DND-41 (cell line): ENCODE measurements at regions not wholly inside any gene's neighbourhood (a gene's known extent, or its start where the extent isn't known, plus 50 kb on each side); places are given as distances from the start of the nearest gene placed in this dataset.

ENCODE experiments used
- EZH2 ChIP-seq: IDR thresholded peaks from 3 replicates; pipeline ENCODE4 v1.6.1; 2012; ENCODE audit warnings: borderline replicate concordance, low read depth, mild to moderate bottlenecking, moderate library complexity, low read length, inconsistent platforms; ENCODE audit not compliant: severe bottlenecking
- TF ChIP-seq, protein P1 (sequence below): IDR thresholded peaks from 2 replicates; pipeline ENCODE4 v1.5.1; 2012; ENCODE audit warnings: borderline replicate concordance, low read length, moderate library complexity, mild to moderate bottlenecking; ENCODE audit not compliant: poor library complexity, severe bottlenecking; ENCODE audit errors: extremely low read depth

DNA sequence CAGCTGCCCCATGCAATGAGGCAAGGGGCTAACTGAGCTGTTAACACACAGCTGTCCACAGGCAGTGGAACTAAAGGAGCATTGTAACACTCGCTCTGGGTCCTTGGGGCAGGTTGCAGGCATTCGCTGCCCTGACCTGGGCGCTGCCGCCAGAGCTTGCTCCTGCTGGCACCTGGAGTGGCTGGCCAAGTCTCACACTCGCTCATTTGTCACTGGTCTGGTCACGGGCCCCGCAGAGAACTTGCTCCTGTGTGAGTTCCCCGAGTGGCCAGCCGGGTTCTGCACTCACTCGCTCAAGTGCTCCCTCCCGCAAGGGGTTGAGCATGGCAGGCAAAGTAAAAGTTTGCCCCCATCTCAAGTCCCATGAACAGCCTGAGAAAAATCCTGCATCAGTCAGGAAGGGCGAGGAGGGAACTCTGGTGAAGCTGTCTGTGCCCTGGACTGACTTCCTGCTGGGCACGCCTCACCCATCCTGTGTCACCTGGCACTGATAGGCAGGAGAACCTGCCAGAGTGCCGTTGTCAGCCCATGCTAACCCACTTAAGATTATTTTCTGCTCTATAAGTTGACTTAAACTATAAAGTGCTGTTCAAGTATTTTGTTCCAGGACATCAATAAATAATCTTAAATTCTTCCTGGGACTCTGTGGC, 934.8 kb upstream of the GYPC start:
- TF ChIP-seq, protein P1, sequence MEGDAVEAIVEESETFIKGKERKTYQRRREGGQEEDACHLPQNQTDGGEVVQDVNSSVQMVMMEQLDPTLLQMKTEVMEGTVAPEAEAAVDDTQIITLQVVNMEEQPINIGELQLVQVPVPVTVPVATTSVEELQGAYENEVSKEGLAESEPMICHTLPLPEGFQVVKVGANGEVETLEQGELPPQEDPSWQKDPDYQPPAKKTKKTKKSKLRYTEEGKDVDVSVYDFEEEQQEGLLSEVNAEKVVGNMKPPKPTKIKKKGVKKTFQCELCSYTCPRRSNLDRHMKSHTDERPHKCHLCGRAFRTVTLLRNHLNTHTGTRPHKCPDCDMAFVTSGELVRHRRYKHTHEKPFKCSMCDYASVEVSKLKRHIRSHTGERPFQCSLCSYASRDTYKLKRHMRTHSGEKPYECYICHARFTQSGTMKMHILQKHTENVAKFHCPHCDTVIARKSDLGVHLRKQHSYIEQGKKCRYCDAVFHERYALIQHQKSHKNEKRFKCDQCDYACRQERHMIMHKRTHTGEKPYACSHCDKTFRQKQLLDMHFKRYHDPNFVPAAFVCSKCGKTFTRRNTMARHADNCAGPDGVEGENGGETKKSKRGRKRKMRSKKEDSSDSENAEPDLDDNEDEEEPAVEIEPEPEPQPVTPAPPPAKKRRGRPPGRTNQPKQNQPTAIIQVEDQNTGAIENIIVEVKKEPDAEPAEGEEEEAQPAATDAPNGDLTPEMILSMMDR, result no peak
- no peak for TF ChIP-seq EZH2
